DOHH2 (cell line): ENCODE measurements at regions not wholly inside any gene's neighbourhood (a gene's known extent, or its start where the extent isn't known, plus 50 kb on each side); places are given as distances from the start of the nearest gene placed in this dataset.

Experiments used
- H3F3A ChIP-seq: fragments of 200-600 bp; sonication (generic), shearing (Covaris generic); 2 replicates; pipeline ENCODE4 v1.6.0; 2016; ENCODE audit warnings: antibody characterized with exemption, mild to moderate bottlenecking; ENCODE audit not compliant: control insufficient read depth, insufficient read depth
- H3K27ac ChIP-seq: fragments of 200-600 bp; sonication (generic); 2 replicates; pipeline ENCODE4 v1.5.1; 2014; ENCODE audit warnings: low read depth, mild to moderate bottlenecking, low read length, moderate library complexity
- H3K27me3 ChIP-seq: fragments of 200-600 bp; sonication (generic); 2 replicates; pipeline ENCODE4 v1.6.1; 2014; ENCODE audit warnings: mild to moderate bottlenecking, low read length, mixed read lengths; ENCODE audit not compliant: control insufficient read depth
- H3K36me3 ChIP-seq: fragments of 200-600 bp; sonication (generic); 2 replicates; pipeline ENCODE4 v1.6.1; 2014; ENCODE audit warnings: mild to moderate bottlenecking, low read length, moderate library complexity, mixed read lengths; ENCODE audit not compliant: control insufficient read depth
- H3K4me1 ChIP-seq: fragments of 200-600 bp; sonication (generic); 2 replicates; pipeline ENCODE4 v1.6.1; 2014; ENCODE audit warnings: mild to moderate bottlenecking, low read length, mixed read lengths; ENCODE audit not compliant: control insufficient read depth
- H3K4me2 ChIP-seq: fragments of 200-600 bp; sonication (generic); 2 replicates; pipeline ENCODE4 v1.6.0; 2014; ENCODE audit warnings: mild to moderate bottlenecking, low read length, moderate library complexity
- H3K4me3 ChIP-seq: fragments of 200-600 bp; sonication (generic); 2 replicates; pipeline ENCODE4 v1.5.1; 2014; ENCODE audit warnings: mild to moderate bottlenecking, low read length, mixed read lengths
- H3K79me2 ChIP-seq: fragments of 200-600 bp; sonication (generic); 2 replicates; pipeline ENCODE4 v1.6.1; 2014; ENCODE audit warnings: mild to moderate bottlenecking, low read length, mixed read lengths; ENCODE audit not compliant: control insufficient read depth
- H3K9me2 ChIP-seq: fragments of 200-600 bp; sonication (generic); replicated peaks from 2 replicates; pipeline ENCODE4 v1.6.1; 2014; ENCODE audit warnings: mild to moderate bottlenecking, low read length, mixed read lengths; ENCODE audit not compliant: control insufficient read depth
- H3K9me3 ChIP-seq: fragments of 200-600 bp; sonication (generic); 2 replicates; pipeline ENCODE4 v1.6.1; 2014; ENCODE audit warnings: antibody characterized with exemption, low read length, mixed read lengths; ENCODE audit not compliant: control insufficient read depth, insufficient read depth
- H4K20me1 ChIP-seq: fragments of 200-600 bp; sonication (generic); 2 replicates; pipeline ENCODE4 v1.6.0; 2014; ENCODE audit warnings: low read depth, mild to moderate bottlenecking, antibody characterized with exemption, low read length, moderate library complexity; ENCODE audit not compliant: control insufficient read depth, insufficient read depth
- EZH2phosphoT487 ChIP-seq: fragments of 200-600 bp; sonication (generic); IDR thresholded peaks from 2 replicates; pipeline ENCODE4 v1.6.1; 2017; ENCODE audit warnings: borderline replicate concordance, mild to moderate bottlenecking, antibody characterized with exemption, low read length, moderate library complexity, mixed read lengths
- TF ChIP-seq, protein P1 (sequence below): fragments of 200-600 bp; sonication (generic); IDR thresholded peaks from one replicate; pipeline ENCODE4 v1.5.1; 2014; ENCODE audit warnings: antibody characterized with exemption, mild to moderate bottlenecking, low read depth, low read length; ENCODE audit not compliant: poor library complexity, severe bottlenecking

DNA sequence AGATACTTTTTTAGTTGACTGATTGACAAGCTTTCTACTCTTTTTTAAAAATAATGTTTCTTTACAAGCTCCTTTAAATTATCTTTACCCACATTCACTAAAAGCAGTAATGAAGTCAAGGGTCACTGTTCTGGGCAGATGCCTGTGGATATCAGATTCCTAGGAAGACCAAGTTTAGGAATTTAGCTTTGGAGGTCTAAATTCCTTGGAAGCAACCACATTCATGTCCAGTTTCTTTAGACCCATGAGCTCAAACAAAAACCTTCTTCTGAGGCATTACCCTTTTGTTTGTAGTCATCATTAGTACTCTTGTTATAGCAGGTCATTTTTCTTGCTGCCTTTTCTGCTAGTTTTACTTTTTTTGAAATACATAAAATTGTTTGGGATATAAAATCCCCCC lies 462.9 kb upstream of the JAG1 start:
- Histone ChIP-seq H3K9me3 (no peaks in the 10 kb centered on the region), H3K4me1 (no peaks in the 10 kb centered on the region), H3F3A (no peaks in the 10 kb centered on the region), H3K27ac (no peak overlapping the region), H4K20me1 (no peaks in the 10 kb centered on the region), H3K4me3 (no peak overlapping the region), H3K9me2 (no peaks in the 10 kb centered on the region), H3K36me3 (no peaks in the 10 kb centered on the region), H3K4me2 (no peak overlapping the region), H3K79me2 (no peaks in the 10 kb centered on the region), H3K27me3 (no peaks in the 10 kb centered on the region)
- no peak for TF ChIP-seq EZH2phosphoT487
- TF ChIP-seq, protein P1, sequence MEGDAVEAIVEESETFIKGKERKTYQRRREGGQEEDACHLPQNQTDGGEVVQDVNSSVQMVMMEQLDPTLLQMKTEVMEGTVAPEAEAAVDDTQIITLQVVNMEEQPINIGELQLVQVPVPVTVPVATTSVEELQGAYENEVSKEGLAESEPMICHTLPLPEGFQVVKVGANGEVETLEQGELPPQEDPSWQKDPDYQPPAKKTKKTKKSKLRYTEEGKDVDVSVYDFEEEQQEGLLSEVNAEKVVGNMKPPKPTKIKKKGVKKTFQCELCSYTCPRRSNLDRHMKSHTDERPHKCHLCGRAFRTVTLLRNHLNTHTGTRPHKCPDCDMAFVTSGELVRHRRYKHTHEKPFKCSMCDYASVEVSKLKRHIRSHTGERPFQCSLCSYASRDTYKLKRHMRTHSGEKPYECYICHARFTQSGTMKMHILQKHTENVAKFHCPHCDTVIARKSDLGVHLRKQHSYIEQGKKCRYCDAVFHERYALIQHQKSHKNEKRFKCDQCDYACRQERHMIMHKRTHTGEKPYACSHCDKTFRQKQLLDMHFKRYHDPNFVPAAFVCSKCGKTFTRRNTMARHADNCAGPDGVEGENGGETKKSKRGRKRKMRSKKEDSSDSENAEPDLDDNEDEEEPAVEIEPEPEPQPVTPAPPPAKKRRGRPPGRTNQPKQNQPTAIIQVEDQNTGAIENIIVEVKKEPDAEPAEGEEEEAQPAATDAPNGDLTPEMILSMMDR: no peak

DNA sequence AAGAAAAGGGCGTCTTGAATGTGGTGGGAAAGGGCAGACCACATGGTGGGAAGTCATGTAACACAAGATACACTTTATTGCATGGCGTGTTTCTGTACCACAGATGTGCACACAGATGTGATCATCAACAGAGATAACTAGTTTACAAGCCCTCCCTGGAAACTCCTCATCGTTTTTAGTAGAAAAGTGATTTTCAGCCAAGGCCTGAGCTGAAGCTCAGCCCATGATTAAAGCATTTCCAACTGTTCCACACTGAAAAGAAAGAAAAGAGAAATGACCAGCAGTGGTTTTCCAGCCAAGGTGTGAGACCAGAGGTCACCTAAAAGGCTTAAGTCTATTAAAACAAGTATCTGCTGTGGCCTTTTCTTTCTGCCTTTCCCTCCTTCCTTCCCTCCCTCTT lies 463.9 kb upstream of the JAG1 start:
- TF ChIP-seq, protein P1: no peak
- TF ChIP-seq EZH2phosphoT487: no peak
- H3K9me3 ChIP-seq: no peaks in the 10 kb centered on the region
- no peak overlapping the region for H3K4me3 ChIP-seq
- H3K36me3 ChIP-seq: no peaks in the 10 kb centered on the region
- H3K9me2 ChIP-seq: no peaks in the 10 kb centered on the region
- no peaks in the 10 kb centered on the region for H3K27me3 ChIP-seq
- H3K4me1 ChIP-seq: no peaks in the 10 kb centered on the region
- no peaks in the 10 kb centered on the region for H3K79me2 ChIP-seq
- H4K20me1 ChIP-seq: no peaks in the 10 kb centered on the region
- H3K27ac ChIP-seq: no peak overlapping the region
- no peak overlapping the region for H3K4me2 ChIP-seq
- no peaks in the 10 kb centered on the region for H3F3A ChIP-seq

DNA sequence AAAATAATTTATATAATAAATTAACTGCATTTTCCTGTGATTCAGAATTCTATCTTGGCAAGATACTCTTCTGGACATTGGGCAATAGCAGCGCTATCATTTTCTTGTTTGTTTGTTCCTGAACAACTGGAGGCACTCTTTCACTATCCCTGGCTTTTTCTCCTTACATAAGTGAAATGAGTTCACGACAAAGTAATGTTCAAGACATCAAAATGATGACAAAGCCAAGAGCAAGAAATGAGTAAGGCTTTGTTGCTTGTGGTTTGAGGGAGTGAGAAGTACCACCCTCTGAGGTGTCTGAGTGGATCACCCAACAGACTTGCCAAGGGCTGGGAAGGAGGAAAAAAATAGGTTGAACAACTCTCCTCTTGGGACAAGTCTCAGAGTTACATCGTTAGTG lies 466.6 kb upstream of the JAG1 start:
- no peaks in the 10 kb centered on the region for H4K20me1 ChIP-seq
- no peak overlapping the region for H3K4me2 ChIP-seq
- no peak overlapping the region for H3K27ac ChIP-seq
- H3F3A ChIP-seq: no peaks in the 10 kb centered on the region
- no peaks in the 10 kb centered on the region for H3K36me3 ChIP-seq
- no peaks in the 10 kb centered on the region for H3K27me3 ChIP-seq
- TF ChIP-seq, protein P1: no peak
- TF ChIP-seq EZH2phosphoT487: no peak
- H3K4me3 ChIP-seq: no peak overlapping the region
- H3K9me2 ChIP-seq: no peaks in the 10 kb centered on the region
- H3K9me3 ChIP-seq: no peaks in the 10 kb centered on the region
- H3K79me2 ChIP-seq: no peaks in the 10 kb centered on the region
- no peaks in the 10 kb centered on the region for H3K4me1 ChIP-seq

DNA sequence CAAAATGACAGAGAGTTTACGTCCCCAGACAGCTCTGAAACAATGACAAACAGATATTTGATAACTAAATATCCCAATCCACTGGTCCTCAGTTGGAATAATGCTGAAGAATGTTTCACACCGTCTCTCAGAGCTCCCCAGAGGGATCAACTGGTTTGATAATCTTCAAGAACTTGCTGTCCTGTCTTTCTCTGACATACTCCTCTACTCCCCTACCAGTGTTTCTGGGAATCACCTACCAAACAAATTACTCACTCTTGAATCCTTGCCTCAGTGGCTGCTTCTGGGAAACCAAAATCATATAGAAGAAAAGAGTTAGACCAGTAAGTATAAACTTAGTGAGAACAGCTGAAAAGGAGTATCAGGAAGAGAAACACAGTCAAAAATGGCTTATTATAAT lies 469.7 kb upstream of the JAG1 start:
- no peak for TF ChIP-seq EZH2phosphoT487
- TF ChIP-seq, protein P1: no peak
- Histone ChIP-seq H3K4me1 (no peaks in the 10 kb centered on the region), H3K27me3 (no peaks in the 10 kb centered on the region), H3F3A (no peaks in the 10 kb centered on the region), H4K20me1 (no peaks in the 10 kb centered on the region), H3K36me3 (no peaks in the 10 kb centered on the region), H3K4me3 (no peak overlapping the region), H3K9me2 (no peaks in the 10 kb centered on the region), H3K9me3 (no peaks in the 10 kb centered on the region), H3K79me2 (no peaks in the 10 kb centered on the region), H3K27ac (no peak overlapping the region), H3K4me2 (no peak overlapping the region)
